HG03280 (cell line): ENCODE measurements at regions not wholly inside any gene's neighbourhood (a gene's known extent, or its start where the extent isn't known, plus 50 kb on each side); places are given as distances from the start of the nearest gene placed in this dataset.

Source experiments
- ATAC-seq: cut with Tn5 transposase; IDR thresholded peaks from one replicate; pipeline ENCODE4 v1.9.1; 2021; ENCODE audit warnings: mild to moderate bottlenecking, moderate library complexity; ENCODE audit not compliant: unreplicated experiment

- ATAC-seq, result no peak
Observed at GRCh38 chr7:28292834-28293526, 112.4 kb upstream of the JAZF1 start.

GRCh38 chr7:28293527-28293835 lies 112.9 kb upstream of the JAZF1 start:
- ATAC-seq, result no peak

- ATAC-seq, result no peak
Observed at GRCh38 chr7:28296571-28297483, 115.5 kb upstream of the CREB5 start.

- no peak for ATAC-seq
Observed at GRCh38 chr7:28297801-28298459, 114.4 kb upstream of the CREB5 start.

- no peak for ATAC-seq
Observed at GRCh38 chr7:28298870-28299518, 113.3 kb upstream of the CREB5 start.

GRCh38 chr7:28299556-28299955 lies 112.8 kb upstream of the CREB5 start:
- no peak for ATAC-seq

- ATAC-seq, result no peak
Observed at GRCh38 chr7:28300488-28300887, 111.8 kb upstream of the CREB5 start.

GRCh38 chr7:28301148-28301641 lies 111.1 kb upstream of the CREB5 start:
- ATAC-seq, result no peak

GRCh38 chr7:28304290-28304689 lies 108.0 kb upstream of the CREB5 start:
- no peak for ATAC-seq

GRCh38 chr7:28309704-28310459 lies 102.4 kb upstream of the CREB5 start:
- ATAC-seq, result no peak

- no peak for ATAC-seq
Observed at GRCh38 chr7:28310460-28310848, 101.9 kb upstream of the CREB5 start.

GRCh38 chr7:28311670-28312069 lies 100.6 kb upstream of the CREB5 start:
- ATAC-seq, result no peak

GRCh38 chr7:28312948-28313347 lies 99.4 kb upstream of the CREB5 start:
- ATAC-seq, result no peak

GRCh38 chr7:28314841-28315240 lies 97.5 kb upstream of the CREB5 start:
- no peak for ATAC-seq

GRCh38 chr7:28315565-28316410 lies 96.5 kb upstream of the CREB5 start:
- ATAC-seq, result no peak

- ATAC-seq, result no peak
Observed at GRCh38 chr7:28316489-28316888, 95.8 kb upstream of the CREB5 start.

GRCh38 chr7:28318101-28318762 lies 94.1 kb upstream of the CREB5 start:
- no peak for ATAC-seq

- no peak for ATAC-seq
Observed at GRCh38 chr7:28323833-28324232, 88.5 kb upstream of the CREB5 start.

GRCh38 chr7:28328146-28328545 lies 84.2 kb upstream of the CREB5 start:
- no peak for ATAC-seq
